GM12872 (cell line): ENCODE measurements at regions not wholly inside any gene's neighbourhood (a gene's known extent, or its start where the extent isn't known, plus 50 kb on each side); places are given as distances from the start of the nearest gene placed in this dataset.

ENCODE experiments used
- TF ChIP-seq, protein P1 (sequence below): IDR thresholded peaks from 3 replicates; pipeline ENCODE4 v1.5.1; 2011; ENCODE audit warnings: low read depth, mild to moderate bottlenecking, low read length, moderate library complexity; ENCODE audit not compliant: insufficient read depth

DNA sequence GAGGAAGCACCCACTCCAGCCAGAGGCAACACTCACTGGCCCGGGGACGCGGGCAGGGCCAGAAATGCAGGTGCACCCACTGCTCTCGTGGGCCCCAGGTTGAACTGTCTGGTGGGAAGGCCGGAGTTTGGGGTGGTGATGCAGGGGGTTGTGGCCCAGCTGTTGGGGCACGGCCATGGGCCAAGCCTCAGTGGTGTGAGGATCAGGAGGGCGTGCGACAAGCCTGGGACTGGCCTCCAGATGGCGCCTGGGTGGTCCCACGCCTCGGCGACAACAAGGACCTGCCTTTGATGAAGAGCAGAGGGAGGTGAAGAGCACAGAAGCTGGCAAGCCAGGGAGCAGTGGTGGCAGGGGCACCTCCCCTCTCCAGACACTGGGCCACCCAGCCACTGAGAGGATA lies 240.8 kb downstream of the BRD1 start:
- TF ChIP-seq, protein P1, sequence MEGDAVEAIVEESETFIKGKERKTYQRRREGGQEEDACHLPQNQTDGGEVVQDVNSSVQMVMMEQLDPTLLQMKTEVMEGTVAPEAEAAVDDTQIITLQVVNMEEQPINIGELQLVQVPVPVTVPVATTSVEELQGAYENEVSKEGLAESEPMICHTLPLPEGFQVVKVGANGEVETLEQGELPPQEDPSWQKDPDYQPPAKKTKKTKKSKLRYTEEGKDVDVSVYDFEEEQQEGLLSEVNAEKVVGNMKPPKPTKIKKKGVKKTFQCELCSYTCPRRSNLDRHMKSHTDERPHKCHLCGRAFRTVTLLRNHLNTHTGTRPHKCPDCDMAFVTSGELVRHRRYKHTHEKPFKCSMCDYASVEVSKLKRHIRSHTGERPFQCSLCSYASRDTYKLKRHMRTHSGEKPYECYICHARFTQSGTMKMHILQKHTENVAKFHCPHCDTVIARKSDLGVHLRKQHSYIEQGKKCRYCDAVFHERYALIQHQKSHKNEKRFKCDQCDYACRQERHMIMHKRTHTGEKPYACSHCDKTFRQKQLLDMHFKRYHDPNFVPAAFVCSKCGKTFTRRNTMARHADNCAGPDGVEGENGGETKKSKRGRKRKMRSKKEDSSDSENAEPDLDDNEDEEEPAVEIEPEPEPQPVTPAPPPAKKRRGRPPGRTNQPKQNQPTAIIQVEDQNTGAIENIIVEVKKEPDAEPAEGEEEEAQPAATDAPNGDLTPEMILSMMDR = no peak

DNA sequence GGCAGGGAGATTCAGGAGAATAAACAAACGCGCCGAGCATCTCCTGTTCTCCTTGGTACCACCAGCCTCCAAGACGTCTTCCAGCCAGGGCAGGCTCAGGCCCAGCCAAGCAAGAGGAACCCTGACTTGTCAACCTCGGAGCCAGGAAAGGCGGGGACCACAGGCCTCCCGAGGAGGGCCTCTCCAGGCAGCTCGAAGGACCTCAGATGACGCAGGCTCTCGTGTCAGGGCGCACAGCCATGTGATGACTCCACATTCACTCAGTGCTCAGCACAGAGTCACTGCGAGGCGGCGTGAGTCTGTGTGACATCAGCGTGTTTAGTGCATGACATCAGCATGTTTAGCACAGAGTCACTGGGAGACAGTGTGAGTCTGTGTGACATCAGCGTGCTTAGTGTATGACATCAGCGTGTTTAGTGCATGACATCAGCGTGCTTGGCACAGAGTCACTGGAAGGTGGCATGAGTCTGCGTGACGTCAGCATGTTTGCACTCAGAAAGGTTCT lies 241.4 kb downstream of the BRD1 start:
- TF ChIP-seq, protein P1 = no peak

GRCh38 chr22:49585461-49586243 lies 242.0 kb downstream of the BRD1 start:
- TF ChIP-seq, protein P1 = no peak

DNA sequence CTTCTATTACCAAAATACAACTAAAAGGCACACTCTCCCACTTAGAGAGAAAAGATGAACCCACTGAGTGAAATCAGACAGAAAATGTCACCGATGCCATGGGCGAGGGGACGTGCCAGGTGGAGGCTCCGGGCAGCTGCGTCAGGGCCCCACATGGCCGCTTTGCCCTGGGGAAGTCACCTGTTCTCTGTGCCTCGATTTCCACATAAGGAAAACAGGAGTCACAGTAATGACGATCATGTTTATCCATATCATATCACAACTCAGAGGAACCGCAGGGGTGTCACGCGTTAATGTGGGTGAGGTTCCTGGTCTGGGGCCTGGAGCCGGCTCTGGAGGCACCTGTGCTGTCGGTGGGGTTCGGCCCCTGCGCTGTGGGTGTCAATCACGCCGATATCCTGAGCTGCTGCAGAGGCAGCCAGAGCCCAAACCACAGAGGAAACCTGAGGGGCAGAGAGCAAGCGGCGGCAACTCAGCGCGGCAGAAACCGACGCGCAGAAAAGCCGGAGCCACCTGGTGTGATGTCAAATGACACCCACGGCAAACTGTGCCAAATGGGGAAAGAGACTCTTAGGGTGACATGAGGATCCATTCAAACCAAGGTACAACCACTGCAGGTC lies 243.7 kb downstream of the BRD1 start:
- TF ChIP-seq, protein P1 = no peak

DNA sequence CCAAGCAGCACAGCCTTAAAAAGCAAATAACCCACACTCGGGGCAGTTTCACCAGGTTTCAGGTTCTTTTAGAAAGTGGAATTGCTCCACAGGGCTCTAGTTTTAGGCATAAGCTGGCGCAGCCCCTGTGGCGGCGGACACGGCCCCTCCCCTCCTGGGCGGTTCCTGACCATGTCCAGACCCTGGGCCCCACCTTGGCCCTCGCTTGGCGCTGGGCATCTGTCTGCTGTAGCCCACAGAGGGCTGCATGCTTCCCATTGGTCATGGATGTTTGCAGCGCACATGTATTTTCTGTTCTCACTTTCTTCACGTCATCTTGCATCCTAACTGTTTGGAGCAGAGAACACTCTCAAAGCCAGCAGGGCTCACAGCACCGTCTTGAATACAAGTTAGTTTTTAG lies 244.3 kb downstream of the BRD1 start:
- TF ChIP-seq, protein P1 = no peak

- TF ChIP-seq, protein P1 = no peak
Measured at GRCh38 chr22:49582678-49583077, 245.0 kb downstream of the BRD1 start.

DNA sequence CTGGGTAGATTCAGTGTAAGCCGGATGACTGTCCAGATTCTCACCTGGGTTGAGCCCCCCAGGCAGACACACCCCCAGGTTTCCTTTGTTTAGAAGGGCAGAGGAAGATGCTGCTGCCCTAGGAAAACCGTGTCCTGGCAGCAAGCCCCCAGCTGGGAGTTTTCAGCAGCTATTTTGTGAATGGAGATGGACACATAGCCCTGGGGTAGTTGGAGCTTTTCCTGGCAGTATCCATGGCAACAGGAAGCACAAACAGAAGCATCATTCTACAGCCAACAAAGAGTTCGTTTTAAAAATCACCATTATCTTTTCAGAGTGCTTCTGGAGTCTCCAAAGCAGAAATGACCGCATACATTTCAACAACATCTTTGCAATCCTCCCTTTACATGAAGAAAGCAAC lies 245.5 kb downstream of the BRD1 start:
- TF ChIP-seq, protein P1 = no peak
